ENCODE measurements at regions not wholly inside any gene's neighbourhood (a gene's known extent, or its start where the extent isn't known, plus 50 kb on each side); places are given as distances from the start of the nearest gene placed in this dataset.

DNA sequence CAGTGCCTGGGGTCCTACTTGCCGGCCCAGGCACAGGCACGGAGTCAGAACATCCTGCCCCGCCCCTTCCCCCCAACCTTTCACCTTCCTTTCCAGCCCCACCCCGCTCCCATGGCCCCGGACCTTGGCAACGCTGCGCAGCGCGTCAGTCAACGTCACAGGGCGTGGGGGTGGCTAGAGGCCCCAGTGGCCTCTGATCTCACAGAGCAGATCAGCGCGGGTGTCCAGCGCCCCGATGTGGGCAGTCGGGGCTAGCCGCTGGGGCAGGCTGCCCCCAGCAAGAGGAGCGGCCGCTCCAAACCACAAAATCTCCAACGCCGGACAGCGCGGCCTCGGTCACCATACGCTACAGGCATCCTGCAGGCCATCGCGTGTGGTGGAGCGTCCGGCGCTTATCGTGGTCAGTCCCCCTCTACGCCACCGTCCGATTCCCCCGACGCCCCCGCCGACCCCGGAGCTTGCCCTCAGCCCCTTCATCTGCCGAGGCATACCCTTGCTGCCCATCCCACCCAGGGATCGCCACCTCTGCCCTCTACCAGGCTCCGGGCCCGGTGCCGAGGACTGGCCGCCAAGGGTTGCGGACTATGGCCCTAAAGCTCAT is 69.6 kb upstream of the APOOL start:
- 61 to 82% methylated on average over 45 to 46 of the region's 46 CpGs for WGBS, 2 donors
- Histone ChIP-seq H3K27ac (no peak overlapping the region), H3K27me3 (peaks cover 0 to 8% (median 0%) of the 10 kb centered on the region in 4 donors), H3K36me3 (no peaks in the 10 kb centered on the region), H3K9me3 (no peaks in the 10 kb centered on the region), H3K4me1 (no peaks in the 10 kb centered on the region), H3K4me3 (no peak overlapping the region)
- FAIRE-seq (no peak), DNase-seq (peak in 1 of 6 donors; percentile 17), ATAC-seq (no peak)
- intact Hi-C loops (cut with DNase I) = no loop called here
- TF ChIP-seq, protein P1, sequence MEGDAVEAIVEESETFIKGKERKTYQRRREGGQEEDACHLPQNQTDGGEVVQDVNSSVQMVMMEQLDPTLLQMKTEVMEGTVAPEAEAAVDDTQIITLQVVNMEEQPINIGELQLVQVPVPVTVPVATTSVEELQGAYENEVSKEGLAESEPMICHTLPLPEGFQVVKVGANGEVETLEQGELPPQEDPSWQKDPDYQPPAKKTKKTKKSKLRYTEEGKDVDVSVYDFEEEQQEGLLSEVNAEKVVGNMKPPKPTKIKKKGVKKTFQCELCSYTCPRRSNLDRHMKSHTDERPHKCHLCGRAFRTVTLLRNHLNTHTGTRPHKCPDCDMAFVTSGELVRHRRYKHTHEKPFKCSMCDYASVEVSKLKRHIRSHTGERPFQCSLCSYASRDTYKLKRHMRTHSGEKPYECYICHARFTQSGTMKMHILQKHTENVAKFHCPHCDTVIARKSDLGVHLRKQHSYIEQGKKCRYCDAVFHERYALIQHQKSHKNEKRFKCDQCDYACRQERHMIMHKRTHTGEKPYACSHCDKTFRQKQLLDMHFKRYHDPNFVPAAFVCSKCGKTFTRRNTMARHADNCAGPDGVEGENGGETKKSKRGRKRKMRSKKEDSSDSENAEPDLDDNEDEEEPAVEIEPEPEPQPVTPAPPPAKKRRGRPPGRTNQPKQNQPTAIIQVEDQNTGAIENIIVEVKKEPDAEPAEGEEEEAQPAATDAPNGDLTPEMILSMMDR (IDR thresholded peaks at IDR 0.05) = no peak
